Trophoblast cell (in vitro differentiated cells and primary cell): ENCODE measurements at regions not wholly inside any gene's neighbourhood (a gene's known extent, or its start where the extent isn't known, plus 50 kb on each side); places are given as distances from the start of the nearest gene placed in this dataset.

Source experiments
- DNase-seq, 2 donors: peaks; one replicate each; pipeline ENCODE4 v3.0.0-alpha.2; 2016
- H2AFZ ChIP-seq: 2 replicates; pipeline ENCODE4 v1.6.1; 2013; ENCODE audit warnings: low read length, moderate library complexity, mild to moderate bottlenecking; ENCODE audit not compliant: insufficient read depth, poor library complexity
- H2AK5ac ChIP-seq: 2 replicates; pipeline ENCODE4 v1.6.1; 2013; ENCODE audit warnings: mild to moderate bottlenecking, low read length
- H2BK120ac ChIP-seq: 2 replicates; pipeline ENCODE4 v1.6.1; 2013; ENCODE audit warnings: low read length, mild to moderate bottlenecking, moderate library complexity; ENCODE audit not compliant: insufficient read depth, poor library complexity
- H2BK12ac ChIP-seq: 2 replicates; pipeline ENCODE4 v1.6.1; 2013; ENCODE audit warnings: mild to moderate bottlenecking, low read length, moderate library complexity
- H2BK5ac ChIP-seq: 2 replicates; pipeline ENCODE4 v1.6.1; 2013; ENCODE audit warnings: low read length, low read depth, moderate library complexity, mild to moderate bottlenecking; ENCODE audit not compliant: poor library complexity
- H3K14ac ChIP-seq: 2 replicates; pipeline ENCODE4 v1.6.1; 2013; ENCODE audit warnings: mild to moderate bottlenecking, low read length
- H3K18ac ChIP-seq: 2 replicates; pipeline ENCODE4 v1.6.1; 2013; ENCODE audit warnings: mild to moderate bottlenecking, low read length
- H3K23ac ChIP-seq: 2 replicates; pipeline ENCODE4 v1.6.1; 2013; ENCODE audit warnings: low read length
- H3K27ac ChIP-seq: 2 replicates; pipeline ENCODE4 v1.5.1; 2013; ENCODE audit warnings: low read depth, mild to moderate bottlenecking, inconsistent platforms, low read length, moderate library complexity
- H3K27me3 ChIP-seq: 2 replicates; pipeline ENCODE4 v1.6.1; 2013; ENCODE audit warnings: inconsistent platforms, mild to moderate bottlenecking, low read length, moderate library complexity; ENCODE audit not compliant: insufficient read depth
- H3K36me3 ChIP-seq, 2 experiments: 1 replicate in 1 of 2; 2 replicates in 1 of 2; pipeline ENCODE4 v1.6.1; 2013; ENCODE audit warnings: low read length in 2 of 2, mild to moderate bottlenecking in 2 of 2, moderate library complexity in 1 of 2; ENCODE audit not compliant: insufficient read depth in 2 of 2, control insufficient read depth in 1 of 2
- H3K4ac ChIP-seq: 2 replicates; pipeline ENCODE4 v1.6.1; 2013; ENCODE audit warnings: low read depth, mild to moderate bottlenecking, low read length, moderate library complexity
- H3K4me1 ChIP-seq, 2 experiments: 1 replicate in 1 of 2; 2 replicates in 1 of 2; pipeline ENCODE4 v1.6.1; 2013; ENCODE audit warnings: low read length in 2 of 2, mild to moderate bottlenecking in 2 of 2, moderate library complexity in 1 of 2; ENCODE audit not compliant: insufficient read depth in 2 of 2, control insufficient read depth in 1 of 2
- H3K4me2 ChIP-seq: 2 replicates; pipeline ENCODE4 v1.6.1; 2013; ENCODE audit warnings: inconsistent platforms, mild to moderate bottlenecking, low read length, moderate library complexity
- H3K4me3 ChIP-seq: 2 replicates; pipeline ENCODE4 v1.5.1; 2013; ENCODE audit warnings: mild to moderate bottlenecking, low read depth, low read length, inconsistent platforms
- H3K79me1 ChIP-seq: one replicate; pipeline ENCODE4 v1.6.1; 2013; ENCODE audit warnings: low read length
- H3K79me2 ChIP-seq: 2 replicates; pipeline ENCODE4 v1.6.1; 2013; ENCODE audit warnings: low read length, mild to moderate bottlenecking; ENCODE audit not compliant: control insufficient read depth, insufficient read depth, poor library complexity
- H3K9ac ChIP-seq: 2 replicates; pipeline ENCODE4 v1.6.1; 2013; ENCODE audit warnings: mild to moderate bottlenecking, low read length
- H3K9me3 ChIP-seq: 2 replicates; pipeline ENCODE4 v1.6.1; 2013; ENCODE audit warnings: low read depth, mild to moderate bottlenecking, control low read depth, inconsistent platforms, low read length; ENCODE audit not compliant: insufficient read depth
- H4K12ac ChIP-seq: 2 replicates; pipeline ENCODE4 v1.6.1; 2013; ENCODE audit warnings: low read depth, mild to moderate bottlenecking, low read length, moderate library complexity
- H4K8ac ChIP-seq: 2 replicates; pipeline ENCODE4 v1.6.1; 2013; ENCODE audit warnings: low read depth, mild to moderate bottlenecking, low read length, moderate library complexity
- H4K91ac ChIP-seq: one replicate; pipeline ENCODE4 v1.6.1; 2013; ENCODE audit warnings: low read depth, mild to moderate bottlenecking, low read length, moderate library complexity
- WGBS: extraction: QIAGEN DNeasy Blood & Tissue Kit; methylation state at CpG from one replicate; pipeline ENCODE4 v1.1.7; 2013; ENCODE audit warnings: missing lambda C conversion rate; ENCODE audit not compliant: insufficient read length, insufficient coverage; ENCODE audit errors: extremely low coverage; 5-methylcytosine and 5-hydroxymethylcytosine counted together

DNA sequence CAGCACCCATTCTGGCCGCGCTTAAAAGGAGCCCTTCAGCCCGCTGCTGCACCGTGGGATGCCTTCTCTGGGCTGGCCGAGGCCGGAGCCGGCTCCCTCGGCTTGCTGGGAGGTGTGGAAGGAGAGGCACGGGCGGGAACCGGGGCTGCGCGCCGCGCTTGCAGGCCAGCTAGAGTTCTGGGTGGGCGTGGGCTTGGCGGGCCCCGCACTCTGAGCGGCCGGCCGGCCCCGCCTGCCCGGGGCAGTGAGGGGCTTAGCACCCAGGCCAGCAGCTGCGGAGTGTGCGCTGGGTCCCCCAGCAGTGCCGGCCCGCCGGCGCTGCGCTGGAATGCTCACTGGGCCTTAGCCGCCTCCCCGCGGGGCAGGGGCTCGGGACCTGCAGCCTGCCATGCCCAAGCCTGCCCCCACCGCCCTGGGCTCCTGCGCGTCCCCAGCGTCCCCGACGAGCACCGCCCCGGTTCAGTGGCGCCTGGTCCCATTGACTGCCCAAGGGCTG is 111.3 kb downstream of the PCDH18 start:
- H3K18ac ChIP-seq = no peak overlapping the region

DNA sequence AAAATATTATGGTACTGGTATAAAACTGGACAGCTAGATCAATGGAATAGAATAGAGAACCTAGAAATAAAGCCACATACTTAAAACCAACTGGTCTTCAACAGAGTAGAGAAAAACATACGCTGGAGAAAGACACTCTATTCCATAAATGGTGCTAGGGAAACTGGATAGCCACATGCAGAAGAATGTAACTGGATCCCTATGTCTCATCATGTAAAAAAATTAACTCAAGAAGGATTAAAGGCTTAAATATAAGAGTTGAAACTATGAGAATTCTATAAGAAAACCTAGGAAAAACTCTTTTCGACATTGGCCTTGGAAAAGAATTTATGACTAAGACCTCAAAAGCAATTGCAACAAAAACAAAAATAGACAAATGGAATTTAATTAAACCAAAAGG is 114.6 kb downstream of the PCDH18 start:
- Histone ChIP-seq H2AK5ac (no peak overlapping the region), H3K9me3 (no peaks in the 10 kb centered on the region), H3K4me2 (no peak overlapping the region), H3K36me3 (no peaks in the 10 kb centered on the region), H3K27ac (no peak overlapping the region), H3K27me3 (no peaks in the 10 kb centered on the region), H3K79me2 (no peaks in the 10 kb centered on the region), H2BK5ac (no peak overlapping the region), H3K4ac (no peak overlapping the region), H3K18ac (no peak overlapping the region), H4K8ac (no peak overlapping the region), H2AFZ (no peak overlapping the region), H3K79me1 (no peaks in the 10 kb centered on the region), H2BK120ac (no peak overlapping the region), H3K23ac (no peak overlapping the region), H3K4me3 (no peak overlapping the region), H4K91ac (no peak overlapping the region), H2BK12ac (no peak overlapping the region), H4K12ac (no peak overlapping the region), H3K9ac (no peak overlapping the region), H3K14ac (no peak overlapping the region), H3K4me1 (no peaks in the 10 kb centered on the region)
- WGBS = no CpG with 5 or more reads among the region's 2 CpGs
- no peak for DNase-seq

More for the DNA sequence above, 111.3 kb downstream of the PCDH18 start:
- Histone ChIP-seq H3K79me2 (no peaks in the 10 kb centered on the region), H3K4ac (no peak overlapping the region), H3K79me1 (no peaks in the 10 kb centered on the region), H4K12ac (no peak overlapping the region), H3K23ac (no peak overlapping the region), H3K4me2 (no peak overlapping the region), H2AK5ac (no peak overlapping the region), H3K14ac (no peak overlapping the region), H2AFZ (no peak overlapping the region), H3K27ac (no peak overlapping the region), H2BK120ac (no peak overlapping the region), H3K27me3 (no peaks in the 10 kb centered on the region), H4K91ac (no peak overlapping the region), H3K4me3 (no peak overlapping the region), H4K8ac (no peak overlapping the region), H3K9me3 (no peaks in the 10 kb centered on the region), H3K9ac (no peak overlapping the region), H2BK12ac (no peak overlapping the region), H3K4me1 (no peaks in the 10 kb centered on the region), H2BK5ac (no peak overlapping the region), H3K36me3 (no peaks in the 10 kb centered on the region)
- DNase-seq = no peak
- WGBS = no CpG with 5 or more reads among the region's 43 CpGs

DNA sequence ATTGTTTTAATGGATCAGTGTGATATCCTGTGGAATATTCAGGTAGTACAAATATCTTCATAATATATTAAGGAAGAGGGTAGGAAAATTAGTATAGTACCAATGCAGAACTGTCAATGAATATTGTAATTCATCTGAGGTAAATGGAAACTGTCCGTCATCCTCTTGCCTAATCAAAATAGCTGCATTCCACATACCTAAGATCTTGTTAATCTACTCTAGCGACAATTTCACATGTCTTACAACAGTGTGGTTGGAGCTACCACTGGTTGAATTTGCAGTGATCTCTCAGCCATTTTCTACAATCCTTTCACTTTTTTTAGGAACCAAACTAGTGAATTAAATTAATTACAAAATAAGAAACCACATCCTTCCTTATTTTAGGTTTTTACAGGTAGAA is 117.5 kb downstream of the PCDH18 start:
- Histone ChIP-seq H2AK5ac (no peak overlapping the region), H2BK120ac (no peak overlapping the region), H3K4me2 (no peak overlapping the region), H4K91ac (no peak overlapping the region), H3K79me2 (no peaks in the 10 kb centered on the region), H3K14ac (no peak overlapping the region), H3K27me3 (no peaks in the 10 kb centered on the region), H4K12ac (no peak overlapping the region), H3K4me1 (no peaks in the 10 kb centered on the region), H3K36me3 (no peaks in the 10 kb centered on the region), H4K8ac (no peak overlapping the region), H3K9ac (no peak overlapping the region), H3K9me3 (no peaks in the 10 kb centered on the region), H3K4ac (no peak overlapping the region), H2BK12ac (no peak overlapping the region), H3K4me3 (no peak overlapping the region), H3K18ac (no peak overlapping the region), H3K79me1 (no peaks in the 10 kb centered on the region), H2AFZ (no peak overlapping the region), H3K27ac (no peak overlapping the region), H3K23ac (no peak overlapping the region), H2BK5ac (no peak overlapping the region)
- WGBS = no CpG with 5 or more reads among the region's 2 CpGs
- DNase-seq = peak; percentile 28 to 81

DNA sequence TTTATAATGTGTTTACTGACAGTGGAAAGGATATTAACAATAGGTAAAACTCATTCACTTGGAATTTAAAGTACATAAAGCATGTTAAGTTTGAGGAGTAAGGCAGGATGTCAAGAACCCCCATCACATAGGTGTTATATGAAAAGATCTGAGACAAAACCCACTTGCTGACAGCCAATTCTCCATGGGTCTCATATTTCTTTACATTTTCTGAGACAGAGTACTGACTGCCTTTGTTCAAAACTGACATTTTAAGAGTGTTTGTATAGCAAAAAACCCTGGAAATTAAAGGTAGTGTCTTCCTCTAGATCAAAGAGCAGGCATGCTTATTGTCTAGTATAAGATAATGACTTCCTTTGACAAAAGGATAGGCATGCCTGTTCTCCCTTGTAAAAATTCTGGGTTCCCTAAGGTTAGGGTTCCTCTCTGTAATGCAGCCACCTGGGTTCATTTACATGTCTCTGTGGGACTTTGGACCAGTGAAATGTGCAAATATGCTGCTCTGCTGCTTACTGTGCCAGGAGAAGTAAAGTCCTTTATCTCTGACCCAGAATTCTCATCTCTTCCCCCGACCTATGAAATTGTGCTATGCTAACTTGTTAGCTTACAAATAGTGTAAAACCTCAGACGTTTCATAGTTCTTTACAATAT is 123.6 kb downstream of the PCDH18 start:
- DNase-seq = no peak
- no peaks in the 10 kb centered on the region for H3K79me1 ChIP-seq
- H2BK120ac ChIP-seq = no peak overlapping the region
- H3K79me2 ChIP-seq = no peaks in the 10 kb centered on the region
- H2BK12ac ChIP-seq = no peak overlapping the region
- no peak overlapping the region for H3K18ac ChIP-seq
- H4K12ac ChIP-seq = no peak overlapping the region
- H2AK5ac ChIP-seq = no peak overlapping the region
- H4K8ac ChIP-seq = no peak overlapping the region
- H4K91ac ChIP-seq = no peak overlapping the region
- no peak overlapping the region for H3K4me2 ChIP-seq
- no peaks in the 10 kb centered on the region for H3K36me3 ChIP-seq
- H3K4me3 ChIP-seq = no peak overlapping the region
- H3K14ac ChIP-seq = no peak overlapping the region
- no peak overlapping the region for H3K9ac ChIP-seq
- WGBS = no CpG with 5 or more reads among the region's 2 CpGs
- H3K27me3 ChIP-seq = no peaks in the 10 kb centered on the region
- H3K4ac ChIP-seq = no peak overlapping the region
- H2AFZ ChIP-seq = no peak overlapping the region
- H2BK5ac ChIP-seq = no peak overlapping the region
- H3K23ac ChIP-seq = no peak overlapping the region
- no peaks in the 10 kb centered on the region for H3K4me1 ChIP-seq
- no peaks in the 10 kb centered on the region for H3K9me3 ChIP-seq
- no peak overlapping the region for H3K27ac ChIP-seq
